Epithelial cell of esophagus (primary cell): ENCODE measurements at regions not wholly inside any gene's neighbourhood (a gene's known extent, or its start where the extent isn't known, plus 50 kb on each side); places are given as distances from the start of the nearest gene placed in this dataset.
"Not testable (repeated sequence)": the region's sequence is repeated elsewhere in the genome, so short reads cannot be mapped to it uniquely, and the experiment has no call there.

ENCODE experiments used
- DNase-seq: peaks from one replicate; pipeline ENCODE4 v3.0.0; 2010; ENCODE audit warnings: low read depth
- H3K4me3 ChIP-seq: 2 replicates; pipeline ENCODE4 v1.5.1; 2011; ENCODE audit warnings: mild to moderate bottlenecking, low read length, control low read depth
- TF ChIP-seq, protein P1 (sequence below): IDR thresholded peaks from 2 replicates; pipeline ENCODE4 v1.5.1; 2011; ENCODE audit warnings: low read depth, mild to moderate bottlenecking, low read length, control low read depth, inconsistent platforms; ENCODE audit not compliant: insufficient read depth; ENCODE audit errors: missing control alignments

DNA sequence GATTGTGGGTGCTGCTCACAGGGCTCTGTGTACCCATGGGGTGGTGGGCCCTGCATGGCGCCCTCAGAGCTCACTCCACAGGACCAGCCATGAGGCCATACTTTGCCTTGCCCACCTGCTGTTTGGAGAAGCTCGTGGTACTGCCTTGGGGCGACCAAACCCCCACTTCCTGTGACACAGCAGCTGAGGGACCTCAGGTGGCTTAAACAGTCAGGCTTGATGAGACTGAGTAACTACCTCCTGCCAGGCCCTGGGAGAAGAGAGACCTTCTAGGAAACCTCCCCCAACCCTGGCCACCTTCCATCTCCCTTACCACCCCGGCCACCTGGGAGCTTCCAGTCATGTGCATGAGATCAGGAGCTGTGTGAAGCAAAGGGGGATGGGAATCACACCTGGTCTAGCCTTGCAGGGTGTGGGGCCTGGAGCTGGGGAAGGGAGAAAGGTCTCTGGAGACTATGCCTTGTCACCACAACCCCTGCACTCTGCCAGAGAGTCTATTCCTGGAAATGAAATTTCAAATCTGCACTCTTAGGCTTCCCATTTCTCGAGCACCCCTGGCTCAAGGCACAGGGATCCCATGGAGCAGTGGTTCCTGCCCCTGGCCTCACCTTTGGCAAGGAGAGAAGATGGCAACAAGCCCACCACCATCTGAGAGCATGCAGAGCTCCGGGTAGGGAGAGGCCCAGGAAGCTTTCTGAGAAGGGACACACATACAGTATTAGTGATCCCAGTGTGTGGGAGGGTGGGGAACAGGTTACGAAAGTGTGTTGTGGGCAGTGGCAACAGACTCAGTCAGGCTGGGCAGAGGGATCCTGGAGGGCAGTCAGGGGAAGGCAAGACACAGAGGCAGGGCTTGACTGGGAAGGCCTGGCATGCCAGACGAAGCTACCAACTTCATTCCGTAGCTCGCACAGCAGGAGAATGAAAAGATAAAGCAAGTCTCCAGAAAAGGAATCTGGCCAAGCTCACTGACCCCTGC is 125.0 kb downstream of the URI1 start:
- DNase-seq: no peak
- H3K4me3 ChIP-seq: no peak overlapping the region
- TF ChIP-seq, protein P1, sequence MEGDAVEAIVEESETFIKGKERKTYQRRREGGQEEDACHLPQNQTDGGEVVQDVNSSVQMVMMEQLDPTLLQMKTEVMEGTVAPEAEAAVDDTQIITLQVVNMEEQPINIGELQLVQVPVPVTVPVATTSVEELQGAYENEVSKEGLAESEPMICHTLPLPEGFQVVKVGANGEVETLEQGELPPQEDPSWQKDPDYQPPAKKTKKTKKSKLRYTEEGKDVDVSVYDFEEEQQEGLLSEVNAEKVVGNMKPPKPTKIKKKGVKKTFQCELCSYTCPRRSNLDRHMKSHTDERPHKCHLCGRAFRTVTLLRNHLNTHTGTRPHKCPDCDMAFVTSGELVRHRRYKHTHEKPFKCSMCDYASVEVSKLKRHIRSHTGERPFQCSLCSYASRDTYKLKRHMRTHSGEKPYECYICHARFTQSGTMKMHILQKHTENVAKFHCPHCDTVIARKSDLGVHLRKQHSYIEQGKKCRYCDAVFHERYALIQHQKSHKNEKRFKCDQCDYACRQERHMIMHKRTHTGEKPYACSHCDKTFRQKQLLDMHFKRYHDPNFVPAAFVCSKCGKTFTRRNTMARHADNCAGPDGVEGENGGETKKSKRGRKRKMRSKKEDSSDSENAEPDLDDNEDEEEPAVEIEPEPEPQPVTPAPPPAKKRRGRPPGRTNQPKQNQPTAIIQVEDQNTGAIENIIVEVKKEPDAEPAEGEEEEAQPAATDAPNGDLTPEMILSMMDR: no peak

DNA sequence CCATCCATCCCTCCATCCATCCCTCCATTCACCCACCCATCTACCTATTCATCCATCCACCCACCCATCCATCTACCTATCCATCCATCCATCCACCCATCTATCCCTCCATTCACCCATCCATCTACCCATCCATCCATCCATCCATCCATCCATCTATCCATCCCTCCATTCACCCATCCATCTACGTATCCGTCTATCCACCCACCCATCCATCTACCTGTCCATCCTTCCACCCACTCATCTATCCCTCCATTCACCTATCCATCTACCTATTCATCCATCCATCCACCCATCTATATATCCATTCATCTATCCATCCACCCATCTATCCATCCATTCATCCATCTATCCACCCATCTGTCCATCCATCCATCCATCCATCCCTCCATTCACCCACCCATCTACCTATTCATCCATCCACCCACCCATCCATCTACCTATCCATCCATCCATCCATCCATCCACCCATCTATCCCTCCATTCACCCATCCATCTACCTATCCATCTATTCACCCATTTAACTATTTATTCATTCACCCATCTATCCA is 126.0 kb downstream of the URI1 start:
- not testable (repeated sequence) for H3K4me3 ChIP-seq, DNase-seq

- no peak for DNase-seq
- TF ChIP-seq, protein P1: no peak
- H3K4me3 ChIP-seq: no peak overlapping the region
Measured at GRCh38 chr19:30068528-30069395, 126.7 kb downstream of the URI1 start.

- TF ChIP-seq, protein P1: no peak
- no peak for DNase-seq
- no peak overlapping the region for H3K4me3 ChIP-seq
Measured at GRCh38 chr19:30069535-30070197, 127.6 kb downstream of the URI1 start.

DNA sequence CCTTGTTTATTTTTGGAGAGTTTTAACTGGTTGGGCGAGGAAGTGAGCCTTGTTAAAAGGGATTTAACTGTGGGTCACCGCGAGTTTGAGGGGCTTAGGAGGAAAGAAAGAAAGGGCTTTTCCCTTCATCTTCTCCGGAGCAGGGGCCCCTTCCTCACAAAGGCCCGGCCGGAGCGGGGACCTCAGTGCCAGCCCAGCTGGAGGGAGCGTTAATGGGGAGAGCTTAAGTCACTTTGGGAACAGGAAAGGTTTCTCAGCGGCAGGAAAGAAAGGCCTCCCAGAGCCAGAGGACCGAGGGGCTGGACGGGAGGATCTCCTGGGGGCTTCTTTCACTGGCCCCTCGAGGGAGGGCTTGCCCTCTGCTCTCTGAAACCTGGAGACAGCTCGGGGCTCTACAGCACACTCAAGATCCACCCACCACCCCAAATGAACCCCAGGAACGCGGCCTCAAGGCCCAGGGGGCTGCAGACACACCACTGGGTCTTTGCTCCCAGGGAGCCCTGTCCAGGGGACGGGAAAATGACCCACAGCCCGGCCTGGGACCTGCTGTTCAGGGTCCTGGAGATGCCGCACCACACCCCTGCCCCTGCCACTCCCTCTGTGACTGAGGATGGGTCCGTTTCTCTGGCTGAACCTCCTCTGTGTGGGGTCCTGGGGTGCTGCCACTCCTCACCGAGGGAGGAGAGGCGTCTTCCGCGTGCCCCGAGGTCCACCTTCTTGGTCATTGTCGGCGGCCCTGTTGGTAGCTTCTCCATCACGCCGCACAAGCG is 128.3 kb downstream of the URI1 start:
- TF ChIP-seq, protein P1: no peak
- H3K4me3 ChIP-seq: no peak overlapping the region
- DNase-seq: no peak

DNA sequence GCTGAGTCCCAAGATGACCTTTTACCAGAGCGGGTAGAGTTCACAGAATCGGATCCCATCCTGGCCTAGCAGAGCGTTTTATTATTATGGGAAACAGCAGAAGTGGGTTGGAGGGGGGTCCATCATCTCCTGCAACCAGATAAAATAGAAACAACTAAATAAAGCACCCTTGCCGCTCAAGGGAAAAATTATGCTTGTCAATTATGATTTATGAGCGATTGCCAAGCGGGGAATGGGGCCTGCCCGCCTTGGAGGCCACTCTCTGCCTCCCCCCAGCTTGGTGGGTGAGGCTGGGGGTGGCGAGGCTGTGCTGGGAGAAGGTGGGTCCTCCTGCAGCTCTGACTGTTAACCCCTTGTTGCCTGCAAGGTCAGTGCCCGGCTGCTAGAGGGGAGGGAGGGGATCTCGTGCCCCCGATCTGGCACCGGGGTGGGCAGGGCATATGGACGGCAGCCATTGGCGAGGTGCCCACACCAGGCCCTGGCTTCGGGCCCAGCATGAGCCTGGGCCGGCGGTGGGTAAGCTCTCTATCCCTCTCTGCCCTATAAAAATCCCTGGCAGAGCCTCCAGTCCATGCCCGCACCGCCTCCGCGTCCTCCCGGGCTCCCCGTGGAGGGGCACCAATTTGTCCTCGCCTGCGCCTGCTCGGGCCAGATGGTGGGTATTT is 129.1 kb downstream of the URI1 start:
- TF ChIP-seq, protein P1: no peak
- H3K4me3 ChIP-seq: no peak overlapping the region
- no peak for DNase-seq
